ENCODE measurements at regions not wholly inside any gene's neighbourhood (a gene's known extent, or its start where the extent isn't known, plus 50 kb on each side); places are given as distances from the start of the nearest gene placed in this dataset.

GRCh38 chr14:62532181-62532580 lies 513.1 kb downstream of the KCNH5 start:
- Histone ChIP-seq H3K9me3 (ENCODE audit: control insufficient read depth, insufficient read depth, low read length) (no peaks in the 10 kb centered on the region), H3K4me1 (ENCODE audit: control insufficient read depth, insufficient read depth, low read length) (no peaks in the 10 kb centered on the region), H3K36me3 (ENCODE audit: control insufficient read depth, insufficient read depth, low read length) (no peaks in the 10 kb centered on the region), H3K27me3 (ENCODE audit: control insufficient read depth, insufficient read depth, low read length) (no peaks in the 10 kb centered on the region), H3K27ac (ENCODE audit: low read length) (no peak overlapping the region), H3K4me3 (ENCODE audit: low read length) (no peak overlapping the region)
- no peak overlapping the region for H3K4me3 Mint-ChIP-seq
- WGBS (ENCODE audit: insufficient coverage) = 76% methylated on average over 1 of the region's 2 CpGs
- H3K36me3 Mint-ChIP-seq = no peaks in the 10 kb centered on the region
- peaks cover 7 to 13% of the 10 kb centered on the region in 2 donors for H3K9me3 Mint-ChIP-seq
- TF ChIP-seq CTCF (IDR thresholded peaks at IDR 0.05) = no peak
- H3K27me3 Mint-ChIP-seq (ENCODE audit: low read depth in 2 of 2) = no peaks in the 10 kb centered on the region
- no peaks in the 10 kb centered on the region for H3K4me1 Mint-ChIP-seq
- intact Hi-C loops (cut with micrococcal nuclease) = no loop called here
- H3K27ac Mint-ChIP-seq = no peak overlapping the region
- ATAC-seq (no peak), DNase-seq (no peak)

DNA sequence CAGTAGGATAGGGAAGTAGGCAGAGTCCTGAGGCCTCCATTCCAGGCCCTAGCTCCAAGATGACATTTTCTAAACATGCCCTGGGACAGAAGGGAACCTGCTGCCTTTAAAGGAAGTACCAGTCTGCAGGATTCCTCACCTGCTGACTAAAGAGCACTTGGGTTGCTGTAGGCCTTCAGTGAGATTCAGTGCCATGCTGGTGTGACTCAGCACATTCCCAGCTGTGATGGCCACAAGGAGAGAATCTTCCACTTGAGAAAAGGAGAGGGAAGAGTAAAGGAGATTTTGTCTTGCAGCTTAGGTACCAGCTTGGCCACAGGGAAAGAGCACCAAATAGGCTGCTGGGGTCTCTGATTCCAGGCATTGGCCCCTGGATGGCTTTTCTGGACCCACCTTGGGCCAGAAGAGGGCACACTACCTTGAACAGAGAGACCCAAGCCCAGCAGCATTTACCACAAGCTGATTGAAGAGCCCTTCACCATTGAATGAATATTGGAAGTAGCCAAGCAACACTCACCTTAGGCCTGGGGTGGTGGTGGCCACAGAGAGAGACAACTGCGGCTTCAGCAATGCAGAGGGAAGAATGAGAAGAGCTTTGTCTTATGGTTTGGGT lies 498.3 kb downstream of the KCNH5 start:
- DNase-seq = no peak
- no peaks in the 10 kb centered on the region for H3K36me3 ChIP-seq (ENCODE audit: control insufficient read depth, insufficient read depth, low read length)
- no peaks in the 10 kb centered on the region for H3K9me3 ChIP-seq (ENCODE audit: control insufficient read depth, insufficient read depth, low read length)
- no peak overlapping the region for H3K27ac Mint-ChIP-seq
- no peak overlapping the region for H3K27ac ChIP-seq (ENCODE audit: low read length)
- intact Hi-C loops (cut with micrococcal nuclease) = no loop called here
- no peaks in the 10 kb centered on the region for H3K27me3 Mint-ChIP-seq (ENCODE audit: low read depth in 2 of 2)
- H3K36me3 Mint-ChIP-seq = peaks cover 12% of the 10 kb centered on the region
- no peak for TF ChIP-seq CTCF (IDR thresholded peaks at IDR 0.05)
- H3K9me3 Mint-ChIP-seq = peaks cover 13 to 17% of the 10 kb centered on the region in 2 donors
- ATAC-seq = no peak
- WGBS (ENCODE audit: insufficient coverage) = 100% methylated on average over 1 of the region's 1 CpG
- no peaks in the 10 kb centered on the region for H3K27me3 ChIP-seq (ENCODE audit: control insufficient read depth, insufficient read depth, low read length)
- no peak overlapping the region for H3K4me3 Mint-ChIP-seq
- H3K4me1 Mint-ChIP-seq = no peaks in the 10 kb centered on the region
- H3K4me3 ChIP-seq (ENCODE audit: low read length) = no peak overlapping the region
- H3K4me1 ChIP-seq (ENCODE audit: control insufficient read depth, insufficient read depth, low read length) = no peaks in the 10 kb centered on the region

GRCh38 chr14:62557416-62557815 lies 487.8 kb downstream of the KCNH5 start:
- TF ChIP-seq CTCF (IDR thresholded peaks at IDR 0.05) = no peak
- Mint-ChIP-seq H3K4me3 (no peak overlapping the region), H3K4me1 (no peaks in the 10 kb centered on the region), H3K9me3 (peaks cover 0 to 14% of the 10 kb centered on the region in 2 donors), H3K36me3 (no peaks in the 10 kb centered on the region), H3K27me3 (ENCODE audit: low read depth in 2 of 2) (no peaks in the 10 kb centered on the region), H3K27ac (no peak overlapping the region)
- Histone ChIP-seq H3K4me1 (ENCODE audit: control insufficient read depth, insufficient read depth, low read length) (no peaks in the 10 kb centered on the region), H3K4me3 (ENCODE audit: low read length) (no peak overlapping the region), H3K36me3 (ENCODE audit: control insufficient read depth, insufficient read depth, low read length) (no peaks in the 10 kb centered on the region), H3K9me3 (ENCODE audit: control insufficient read depth, insufficient read depth, low read length) (no peaks in the 10 kb centered on the region), H3K27ac (ENCODE audit: low read length) (no peak overlapping the region), H3K27me3 (ENCODE audit: control insufficient read depth, insufficient read depth, low read length) (no peaks in the 10 kb centered on the region)
- WGBS (ENCODE audit: insufficient coverage) = 80% methylated on average over 6 of the region's 6 CpGs
- intact Hi-C loops (cut with micrococcal nuclease) = no loop called here
- ATAC-seq (no peak), DNase-seq (no peak)

- Histone ChIP-seq H3K4me3 (ENCODE audit: low read length) (no peak overlapping the region), H3K36me3 (ENCODE audit: control insufficient read depth, insufficient read depth, low read length) (no peaks in the 10 kb centered on the region), H3K9me3 (ENCODE audit: control insufficient read depth, insufficient read depth, low read length) (no peaks in the 10 kb centered on the region), H3K27ac (ENCODE audit: low read length) (no peak overlapping the region), H3K4me1 (ENCODE audit: control insufficient read depth, insufficient read depth, low read length) (no peaks in the 10 kb centered on the region), H3K27me3 (ENCODE audit: control insufficient read depth, insufficient read depth, low read length) (no peaks in the 10 kb centered on the region)
- 81% methylated on average over 1 of the region's 1 CpG for WGBS (ENCODE audit: insufficient coverage)
- no peak for TF ChIP-seq CTCF (IDR thresholded peaks at IDR 0.05)
- ATAC-seq = no peak
- H3K9me3 Mint-ChIP-seq = peaks cover 2 to 14% of the 10 kb centered on the region in 2 donors
- intact Hi-C loops (cut with micrococcal nuclease) = no loop called here
- no peaks in the 10 kb centered on the region for H3K36me3 Mint-ChIP-seq
- no peak overlapping the region for H3K4me3 Mint-ChIP-seq
- no peak overlapping the region for H3K27ac Mint-ChIP-seq
- DNase-seq = no peak
- no peaks in the 10 kb centered on the region for H3K27me3 Mint-ChIP-seq (ENCODE audit: low read depth in 2 of 2)
- no peaks in the 10 kb centered on the region for H3K4me1 Mint-ChIP-seq
These were observed 486.8 kb downstream of the KCNH5 start for GRCh38 chr14:62558451-62558850.

All from natural killer cell (primary cell).